HEK293T (cell line): ENCODE measurements at regions not wholly inside any gene's neighbourhood (a gene's known extent, or its start where the extent isn't known, plus 50 kb on each side); places are given as distances from the start of the nearest gene placed in this dataset.

ENCODE experiments used
- ELF4 ChIP-seq: fragments of 450-650 bp; IDR thresholded peaks from 2 replicates; pipeline ENCODE4 v1.6.1; 2017; ENCODE audit warnings: antibody characterized with exemption
- HDGF ChIP-seq: fragments of 450-650 bp; IDR thresholded peaks from 2 replicates; pipeline ENCODE4 v1.6.1; 2017; ENCODE audit warnings: antibody characterized with exemption, borderline replicate concordance
- ZNF384 ChIP-seq: fragments of 450-650 bp; IDR thresholded peaks from 2 replicates; pipeline ENCODE4 v1.6.1; 2016

DNA sequence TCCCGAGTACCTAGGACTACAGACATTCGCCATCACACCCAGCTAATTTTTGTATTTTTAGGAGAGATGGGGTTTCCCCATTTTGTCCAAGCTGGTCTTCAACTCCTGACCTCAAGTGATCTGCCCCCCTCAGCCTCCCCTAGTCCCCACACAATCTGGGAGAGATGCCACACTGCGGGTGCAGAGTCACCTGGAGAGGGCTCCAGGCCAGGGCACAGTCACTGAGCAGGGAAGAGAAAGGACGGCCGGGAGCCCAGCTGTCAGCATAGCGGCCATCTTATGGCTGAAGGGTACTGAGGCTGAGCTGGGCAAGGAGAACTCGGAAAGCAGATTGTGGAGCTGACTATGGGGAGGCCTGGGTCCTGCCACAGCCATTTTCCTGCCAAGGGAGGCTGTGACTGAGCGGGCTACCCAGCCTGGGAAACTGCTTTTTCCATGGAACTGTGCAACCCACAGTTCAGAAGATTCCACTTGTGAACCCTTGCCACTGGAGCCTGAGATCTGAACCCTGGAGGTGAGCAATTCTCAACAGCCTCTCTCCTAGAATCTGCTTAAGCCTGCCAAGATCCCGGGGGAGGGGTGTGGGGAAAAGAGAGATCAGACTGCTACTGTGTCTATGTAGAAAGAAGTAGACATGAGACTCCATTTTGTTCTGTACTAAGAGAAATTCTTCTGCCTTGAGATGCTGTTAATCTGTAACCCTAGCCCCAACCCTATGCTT is 109.2 kb downstream of the ZNF486 start:
- no peak for TF ChIP-seq ZNF384
- TF ChIP-seq ELF4 = no peak
- TF ChIP-seq HDGF = no peak
